A673 (cell line): ENCODE measurements at regions not wholly inside any gene's neighbourhood (a gene's known extent, or its start where the extent isn't known, plus 50 kb on each side); places are given as distances from the start of the nearest gene placed in this dataset.

Experiments used
- EZH2 ChIP-seq: fragments of 200-600 bp; sonication (generic); IDR thresholded peaks from 2 replicates; pipeline ENCODE4 v1.6.1; 2017; ENCODE audit warnings: borderline replicate concordance, low read depth, mild to moderate bottlenecking, mixed read lengths, antibody characterized with exemption, low read length; ENCODE audit not compliant: poor library complexity, severe bottlenecking
- TF ChIP-seq, protein P1 (sequence below): fragments of 300-800, 200-600 bp; sonication (generic); conservative IDR thresholded peaks from 2 replicates; pipeline ENCODE4 v1.5.1; 2017; ENCODE audit warnings: low read depth, mild to moderate bottlenecking, antibody characterized with exemption, low read length, moderate library complexity, mixed read lengths

DNA sequence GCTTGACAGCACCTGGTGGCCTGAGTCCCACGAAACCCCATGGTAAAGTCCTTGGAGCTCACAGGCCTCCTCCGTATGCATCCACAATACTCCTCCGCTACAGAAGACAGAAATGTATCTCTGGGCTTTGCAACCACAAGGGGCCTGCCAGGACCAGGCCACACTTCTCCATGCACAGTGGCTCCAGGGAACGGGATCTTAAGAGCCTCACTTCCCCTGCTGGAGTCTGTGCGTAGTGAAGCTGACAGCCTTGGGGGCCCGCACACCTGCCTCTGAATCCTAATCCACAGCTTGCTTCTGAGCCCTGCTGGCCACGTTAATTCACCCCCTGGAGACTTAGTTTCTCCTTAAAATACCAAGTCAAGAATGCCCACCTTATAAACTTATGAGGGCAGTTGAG lies 125.7 kb downstream of the COPRS start:
- TF ChIP-seq EZH2: no peak
- TF ChIP-seq, protein P1, sequence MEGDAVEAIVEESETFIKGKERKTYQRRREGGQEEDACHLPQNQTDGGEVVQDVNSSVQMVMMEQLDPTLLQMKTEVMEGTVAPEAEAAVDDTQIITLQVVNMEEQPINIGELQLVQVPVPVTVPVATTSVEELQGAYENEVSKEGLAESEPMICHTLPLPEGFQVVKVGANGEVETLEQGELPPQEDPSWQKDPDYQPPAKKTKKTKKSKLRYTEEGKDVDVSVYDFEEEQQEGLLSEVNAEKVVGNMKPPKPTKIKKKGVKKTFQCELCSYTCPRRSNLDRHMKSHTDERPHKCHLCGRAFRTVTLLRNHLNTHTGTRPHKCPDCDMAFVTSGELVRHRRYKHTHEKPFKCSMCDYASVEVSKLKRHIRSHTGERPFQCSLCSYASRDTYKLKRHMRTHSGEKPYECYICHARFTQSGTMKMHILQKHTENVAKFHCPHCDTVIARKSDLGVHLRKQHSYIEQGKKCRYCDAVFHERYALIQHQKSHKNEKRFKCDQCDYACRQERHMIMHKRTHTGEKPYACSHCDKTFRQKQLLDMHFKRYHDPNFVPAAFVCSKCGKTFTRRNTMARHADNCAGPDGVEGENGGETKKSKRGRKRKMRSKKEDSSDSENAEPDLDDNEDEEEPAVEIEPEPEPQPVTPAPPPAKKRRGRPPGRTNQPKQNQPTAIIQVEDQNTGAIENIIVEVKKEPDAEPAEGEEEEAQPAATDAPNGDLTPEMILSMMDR: no peak
